ENCODE measurements at regions not wholly inside any gene's neighbourhood (a gene's known extent, or its start where the extent isn't known, plus 50 kb on each side); places are given as distances from the start of the nearest gene placed in this dataset.
"Not testable (repeated sequence)": the region's sequence is repeated elsewhere in the genome, so short reads cannot be mapped to it uniquely, and the experiment has no call there.

DNA sequence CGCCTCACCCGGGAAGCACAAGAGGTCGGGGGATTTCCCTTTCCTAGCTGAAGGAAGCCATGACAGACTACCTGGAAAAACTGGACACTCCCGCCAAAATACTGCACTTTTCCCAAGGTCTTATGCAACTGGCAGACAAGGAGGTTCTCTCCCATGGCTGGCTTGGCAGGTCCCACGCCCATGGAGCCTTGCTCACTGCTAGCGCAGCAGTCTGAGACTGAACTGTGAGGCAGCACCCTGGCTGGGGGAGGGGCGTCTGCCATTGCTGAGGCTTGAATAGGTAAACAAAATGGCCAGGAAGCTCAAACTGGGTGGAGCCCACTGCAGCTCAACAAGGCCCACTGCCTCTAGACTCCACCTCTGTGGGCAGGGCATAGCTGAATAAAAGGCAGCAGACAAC lies 92.1 kb downstream of the C4BPA start:
- peak overlapping the region in 1 of 21 experiments; percentile 55 for H3K27ac ChIP-seq
- not testable (repeated sequence) for H3K4me3 ChIP-seq

DNA sequence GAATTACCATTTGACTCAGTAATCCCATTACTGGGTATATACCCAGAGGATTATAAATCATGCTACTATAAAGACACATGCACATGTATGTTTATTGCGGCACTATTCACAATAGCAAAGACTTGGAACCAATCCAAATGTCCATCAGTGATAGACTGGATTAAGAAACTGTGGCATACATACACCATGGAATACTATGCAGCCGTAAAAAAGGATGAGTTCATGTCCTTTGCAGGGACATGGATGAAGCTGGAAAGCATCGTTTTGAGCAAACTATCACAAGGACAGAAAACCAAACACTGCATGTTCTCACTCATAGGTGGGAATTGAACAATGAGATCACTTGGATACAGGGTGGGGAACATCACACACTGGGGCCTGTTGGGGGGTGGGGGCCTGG lies 97.5 kb downstream of the C4BPA start:
- H3K27ac ChIP-seq, H3K4me3 ChIP-seq: not testable (repeated sequence)

DNA sequence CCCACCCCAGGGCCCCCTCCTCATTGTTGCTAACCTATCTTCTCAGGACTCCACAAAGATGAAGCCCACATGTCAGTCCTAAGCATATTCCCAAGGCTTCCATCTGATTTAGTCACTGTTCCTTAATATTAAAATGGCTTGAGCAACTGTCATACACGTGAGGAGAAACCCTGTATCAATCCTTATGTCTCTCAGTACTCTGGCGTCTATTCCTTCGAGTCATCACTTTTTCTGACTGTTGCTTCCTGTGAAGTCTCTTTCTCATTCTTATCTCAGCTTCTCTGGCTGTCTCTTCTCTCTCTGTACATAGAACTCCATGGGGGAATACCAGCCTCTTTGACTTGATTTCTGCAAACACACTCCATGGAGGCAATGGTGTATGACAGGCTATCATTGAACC lies 98.4 kb downstream of the C4BPA start:
- no peak overlapping the region for H3K27ac ChIP-seq

DNA sequence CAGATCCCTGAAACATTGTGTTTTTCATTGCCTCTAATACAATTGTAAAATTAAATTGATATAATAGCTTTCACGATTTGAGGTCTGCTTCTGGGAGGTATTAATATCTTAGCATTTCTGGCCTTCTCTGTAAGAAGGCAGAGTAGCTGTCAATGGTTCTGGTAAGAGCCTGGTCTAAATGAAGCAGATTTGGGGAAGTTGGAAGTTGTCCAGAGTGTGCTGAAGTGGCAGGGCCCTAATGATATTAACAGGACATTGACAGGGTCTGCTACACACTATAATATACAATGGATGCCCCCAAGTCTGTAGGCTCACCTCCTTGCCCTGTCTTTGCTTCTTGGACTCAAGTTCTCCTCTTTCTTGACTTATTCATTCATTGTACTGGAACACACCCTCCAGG lies 99.5 kb downstream of the C4BPA start:
- H3K4me3 ChIP-seq = no peak overlapping the region
- H3K27ac ChIP-seq = no peak overlapping the region

More for the DNA sequence above, 98.4 kb downstream of the C4BPA start:
- no peak overlapping the region for H3K4me3 ChIP-seq

DNA sequence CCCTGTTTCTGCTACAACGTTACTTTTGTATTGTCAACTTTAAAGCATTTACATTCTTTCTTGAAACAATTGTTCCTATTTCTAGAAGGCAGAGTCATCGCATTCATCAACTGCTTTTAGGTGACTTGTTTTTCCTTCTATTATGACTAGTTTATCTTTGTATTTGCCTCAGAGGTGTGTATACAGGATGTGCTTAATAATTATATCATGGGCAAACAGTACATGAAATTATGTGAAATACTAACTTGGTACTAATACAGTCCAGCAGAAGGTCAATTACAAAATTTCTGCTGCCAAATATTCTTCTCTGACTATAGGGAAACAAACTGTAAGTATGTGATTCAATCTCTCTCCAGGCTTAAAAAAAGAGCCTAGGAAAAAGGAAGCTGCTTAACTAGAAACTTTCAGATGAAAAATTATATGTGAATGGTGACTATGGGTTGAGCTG lies 101.6 kb downstream of the C4BPA start:
- H3K4me3 ChIP-seq = no peak overlapping the region
- H3K27ac ChIP-seq = peak overlapping the region in 1 of 21 experiments; percentile 18

DNA sequence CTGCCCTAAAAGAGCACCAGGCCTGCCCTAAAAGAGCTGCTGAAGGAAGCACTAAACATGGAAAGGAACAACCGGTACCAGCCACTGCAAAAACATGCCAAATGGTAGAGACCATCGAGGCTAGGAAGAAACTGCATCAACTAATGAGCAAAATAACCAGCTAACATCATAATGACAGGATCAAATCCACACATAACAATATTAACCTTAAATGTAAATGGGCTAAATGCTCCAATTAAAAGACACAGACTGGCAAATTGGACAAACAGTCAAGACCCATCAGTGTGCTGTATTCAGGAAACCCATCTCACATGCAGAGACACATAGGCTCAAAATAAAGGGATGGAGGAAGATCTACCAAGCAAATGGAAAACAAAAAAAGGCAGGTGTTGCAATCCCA lies 104.7 kb downstream of the C4BPA start:
- H3K27ac ChIP-seq, H3K4me3 ChIP-seq: not testable (repeated sequence)

DNA sequence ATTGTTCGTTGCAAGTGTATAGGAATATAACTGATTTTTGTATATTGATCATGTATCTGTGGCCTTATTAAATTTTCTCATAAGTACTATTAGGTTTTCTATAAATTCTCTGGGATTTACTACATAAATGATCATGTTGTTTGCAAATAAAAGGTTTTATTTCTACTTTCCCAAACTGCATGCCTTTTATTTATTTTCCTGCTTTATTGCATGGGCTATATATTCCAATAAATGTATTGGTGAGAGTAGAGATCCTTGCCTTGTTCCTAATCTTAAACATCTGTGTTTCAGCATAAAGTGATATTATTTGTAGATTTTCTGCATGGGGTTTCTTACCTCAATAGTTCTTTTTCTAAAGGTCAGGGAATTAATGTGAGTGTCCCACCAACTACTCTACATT lies 107.0 kb upstream of the CD55 start:
- Histone ChIP-seq H3K27ac (no peak overlapping the region), H3K4me3 (no peak overlapping the region)

DNA sequence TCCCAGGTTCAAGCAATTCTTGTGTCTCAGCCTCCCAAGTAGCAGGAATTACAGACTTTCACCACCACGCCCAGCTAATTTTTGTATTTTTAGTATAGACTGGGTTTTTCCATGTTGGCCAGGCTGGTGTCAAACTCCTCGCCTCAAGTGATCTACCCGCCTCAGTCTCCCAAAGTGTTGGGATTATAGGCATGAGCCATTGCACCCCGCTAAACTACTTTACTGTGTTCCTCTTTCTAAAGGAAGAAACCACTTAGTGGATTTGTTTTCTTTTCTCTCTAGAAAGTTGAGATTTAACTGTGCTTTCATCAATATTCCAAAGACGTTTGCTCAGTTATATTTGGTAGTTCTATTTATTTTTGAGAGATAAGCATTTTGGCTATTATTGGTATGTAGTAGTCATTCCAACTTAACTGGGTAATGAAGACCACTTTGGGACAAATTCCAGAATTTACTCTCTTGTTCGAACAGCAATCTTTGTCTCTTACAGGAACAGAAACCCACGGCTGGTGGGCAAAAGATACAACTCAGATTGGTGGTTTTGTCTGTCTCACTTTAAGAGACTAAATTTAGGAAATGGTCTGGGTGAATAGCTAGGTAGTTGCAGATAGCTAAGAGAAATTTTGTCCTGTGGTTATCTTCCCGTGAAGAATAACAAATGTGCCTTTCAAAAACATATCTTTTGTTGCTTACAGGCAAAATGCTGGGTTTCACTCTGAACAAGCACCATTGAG lies 103.5 kb upstream of the CD55 start:
- Histone ChIP-seq H3K4me3 (no peak overlapping the region), H3K27ac (peak overlapping the region in 3 of 21 experiments; percentile 24 to 51 (median 35))

DNA sequence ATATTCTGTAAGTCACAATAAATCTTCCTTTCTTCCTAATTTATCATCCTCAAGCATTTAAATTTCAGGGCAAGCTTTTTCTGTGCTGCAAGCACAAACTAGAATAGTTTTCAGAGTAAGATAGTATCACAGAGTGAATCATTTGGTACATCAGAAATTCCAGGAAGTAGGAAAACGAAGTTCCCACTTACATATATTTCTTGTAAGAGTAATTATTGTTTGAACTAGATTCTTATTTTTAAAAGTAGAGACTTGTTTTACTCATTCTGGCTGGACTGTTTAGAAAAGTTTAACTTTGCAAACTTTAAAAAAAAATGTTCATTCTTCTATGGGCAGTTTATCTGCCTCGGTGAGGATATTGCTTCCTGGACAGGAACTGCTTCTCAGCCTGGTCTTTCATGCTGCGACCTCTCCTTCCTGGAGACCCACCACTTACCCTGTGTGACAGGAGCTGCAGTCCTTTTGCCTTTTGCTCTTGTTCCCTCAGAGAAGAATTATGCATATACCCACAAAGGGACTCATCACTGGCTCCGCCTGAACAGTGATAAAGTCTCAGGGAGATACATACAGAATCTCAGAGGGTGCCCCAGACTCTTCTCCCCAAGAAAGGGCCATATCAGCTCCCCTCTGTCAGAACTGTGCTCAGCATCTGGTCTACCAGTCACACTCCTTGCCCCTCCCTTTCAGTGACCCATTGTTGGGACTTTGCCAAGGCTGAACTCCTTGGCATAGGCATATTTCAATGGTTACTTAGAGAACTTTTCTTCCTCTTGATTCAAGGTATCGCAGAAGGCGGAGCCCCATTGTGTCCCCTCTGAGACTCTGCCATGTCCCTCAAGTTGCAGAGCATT lies 102.7 kb upstream of the CD55 start:
- peak overlapping the region in 14 of 21 experiments; percentile 14 to 65 (median 34) for H3K27ac ChIP-seq
- H3K4me3 ChIP-seq = no peak overlapping the region

DNA sequence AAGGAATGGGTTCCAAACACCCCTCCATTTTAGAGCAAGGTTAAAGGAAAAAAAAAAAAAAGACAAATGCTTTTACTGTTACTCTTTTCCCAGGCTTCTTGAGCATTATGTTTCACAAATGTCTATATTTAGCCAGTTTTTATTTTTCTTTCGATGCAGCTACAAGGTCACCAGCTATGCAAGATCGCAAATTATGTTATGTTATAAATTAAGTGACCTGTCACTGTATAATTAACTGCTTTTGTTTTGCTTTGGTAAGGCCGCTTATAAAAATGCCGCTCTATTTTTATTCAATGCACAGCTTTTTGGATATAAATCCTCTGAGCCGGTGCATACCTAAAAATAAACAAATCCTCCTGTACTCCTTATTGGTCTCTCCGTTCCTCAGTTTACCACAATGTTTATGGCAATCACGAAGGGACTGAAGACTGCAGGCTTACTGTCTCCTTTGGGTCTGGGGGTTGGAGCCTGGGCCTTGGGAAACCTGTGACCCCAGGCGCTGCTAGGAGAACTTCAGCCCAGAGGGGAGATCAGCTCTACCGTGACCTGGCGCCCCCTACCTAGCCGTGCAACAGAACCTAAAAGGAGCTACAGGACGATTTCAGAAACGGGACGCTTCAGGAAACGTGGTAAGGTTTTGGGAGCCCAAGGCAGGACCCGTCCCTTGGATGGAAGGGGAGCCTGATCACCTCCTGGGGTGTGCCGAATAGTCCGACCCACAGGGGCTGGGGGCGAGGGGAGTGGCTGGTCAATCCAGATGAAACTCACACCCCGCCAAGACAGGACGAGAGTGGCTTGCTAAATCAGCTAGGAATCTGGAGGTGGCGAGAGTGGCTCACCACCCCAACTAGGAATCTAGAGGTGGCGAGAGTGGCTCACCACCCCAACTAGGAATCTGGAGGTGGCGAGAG lies 101.2 kb upstream of the CD55 start:
- Histone ChIP-seq H3K27ac (no peak overlapping the region), H3K4me3 (no peak overlapping the region)

DNA sequence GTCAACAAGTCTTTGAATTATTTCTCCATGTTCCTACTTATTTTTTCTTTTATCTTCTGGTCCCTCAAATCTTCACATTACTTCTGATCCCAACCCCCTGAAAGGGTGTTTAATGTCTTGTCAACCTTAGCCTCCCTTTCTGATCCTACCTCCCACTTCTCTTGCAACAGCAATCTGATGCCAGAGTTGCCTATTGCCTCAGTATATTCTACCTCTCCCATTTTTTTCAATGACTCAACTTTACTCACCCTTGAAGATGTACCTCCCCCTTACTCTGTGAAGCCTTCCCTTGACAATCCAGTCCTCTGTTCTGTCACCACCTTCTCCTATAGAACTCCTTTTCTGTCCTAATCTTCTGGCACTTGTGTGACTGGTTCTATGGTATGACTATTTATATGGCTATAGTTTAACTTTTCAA lies 99.5 kb upstream of the CD55 start:
- H3K27ac ChIP-seq = peak overlapping the region in 2 of 21 experiments; percentile 2 to 20
- no peak overlapping the region for H3K4me3 ChIP-seq

DNA sequence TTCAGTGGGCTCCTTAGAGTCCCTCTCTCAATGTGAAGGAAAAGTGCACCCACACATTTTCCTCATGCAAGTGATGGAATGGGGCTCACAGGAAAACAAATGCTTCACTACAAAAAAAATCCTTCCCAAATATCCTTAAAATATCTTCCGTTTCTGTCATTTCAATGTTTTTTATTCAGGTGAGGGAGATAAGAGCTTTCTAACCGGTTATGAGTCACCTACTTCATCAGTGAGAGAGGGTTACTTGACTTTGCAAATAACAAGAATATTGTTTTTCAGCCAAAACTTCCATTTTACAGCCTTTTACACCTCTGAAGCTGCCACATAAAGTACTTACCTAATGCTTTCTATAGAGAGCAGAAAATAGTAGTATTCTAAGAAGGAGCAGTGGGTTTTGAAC lies 98.3 kb upstream of the CD55 start:
- H3K4me3 ChIP-seq = no peak overlapping the region
- no peak overlapping the region for H3K27ac ChIP-seq

DNA sequence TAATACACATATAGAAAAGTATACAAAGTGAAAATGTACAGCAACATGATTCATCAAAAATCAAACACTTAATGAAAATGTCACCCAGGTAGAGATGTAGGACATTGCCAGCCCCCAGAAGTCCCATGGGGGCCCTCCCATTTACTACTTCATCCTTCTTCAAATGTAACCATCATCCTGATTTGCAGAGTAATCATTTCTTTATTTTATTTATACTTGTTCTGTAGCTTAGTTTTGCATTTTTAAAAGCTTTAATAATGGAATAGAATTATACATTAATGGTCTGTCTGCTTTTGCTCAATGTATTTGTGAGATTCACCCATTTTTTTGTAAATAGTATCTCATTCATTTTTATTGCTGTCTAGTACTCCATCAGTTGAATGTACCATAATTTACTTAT lies 96.8 kb upstream of the CD55 start:
- H3K27ac ChIP-seq = no peak overlapping the region
- H3K4me3 ChIP-seq = no peak overlapping the region

DNA sequence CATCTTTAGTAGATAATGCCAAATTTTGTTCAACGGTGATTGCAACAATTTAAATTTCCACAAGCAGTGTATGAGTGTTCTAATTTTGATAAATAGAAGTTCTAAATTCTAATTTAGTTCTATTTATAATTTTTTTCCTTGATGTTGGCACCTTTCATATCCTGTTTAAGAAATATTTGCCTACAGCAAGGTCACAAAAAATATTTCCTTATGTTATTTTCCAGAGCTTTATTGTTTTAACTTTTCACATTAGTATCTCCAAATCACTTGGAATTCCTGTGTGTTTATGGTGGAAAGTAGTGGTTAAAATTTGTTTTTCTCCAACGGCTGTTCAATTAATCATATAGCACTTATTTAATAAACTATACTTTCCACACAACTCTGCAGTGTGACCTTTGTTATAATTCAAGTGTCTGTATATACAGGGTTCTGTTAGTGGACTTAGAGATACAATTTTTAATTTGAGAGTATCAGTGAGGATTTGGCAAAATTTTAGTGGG lies 94.3 kb upstream of the CD55 start:
- Histone ChIP-seq H3K4me3 (no peak overlapping the region), H3K27ac (no peak overlapping the region)

DNA sequence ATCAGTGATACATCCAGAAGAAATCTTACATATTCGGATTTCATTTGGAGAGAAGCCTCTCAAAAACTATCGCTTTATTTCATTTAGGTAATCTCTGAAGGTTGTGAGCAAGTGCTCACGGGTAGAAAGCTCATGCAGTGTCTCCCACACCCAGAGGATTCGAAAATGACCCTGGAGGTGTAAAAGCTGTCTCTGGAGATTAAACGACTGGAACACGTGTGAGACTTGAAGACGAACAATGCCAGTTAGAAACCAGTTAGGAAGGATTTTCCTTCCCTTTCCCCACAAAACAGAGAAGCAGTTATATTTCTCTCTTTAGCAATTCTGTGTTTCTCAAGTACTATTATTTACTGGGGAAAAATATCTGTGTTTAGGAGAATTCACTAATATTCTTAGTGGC lies 92.5 kb upstream of the CD55 start:
- H3K4me3 ChIP-seq = no peak overlapping the region

DNA sequence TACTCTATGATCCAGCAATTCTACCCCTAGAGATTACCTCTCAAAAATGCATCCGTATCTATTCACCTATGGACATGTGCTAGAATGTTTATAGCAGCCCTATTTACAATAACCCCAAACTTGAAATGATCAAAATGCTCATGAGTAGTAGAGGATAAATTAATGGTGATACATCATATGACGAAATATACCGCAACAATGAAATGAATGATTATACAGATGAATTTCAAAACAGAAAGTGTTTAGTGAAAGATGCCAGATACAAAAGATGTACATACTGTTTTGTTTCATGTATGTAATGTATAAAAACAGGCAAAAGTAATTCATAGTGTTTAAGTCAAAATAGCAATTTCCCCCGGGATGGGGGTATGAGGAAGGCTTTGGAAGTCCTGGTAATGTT lies 91.0 kb upstream of the CD55 start:
- Histone ChIP-seq H3K4me3 (no peak overlapping the region), H3K27ac (no peak overlapping the region)

More for the DNA sequence above, 92.5 kb upstream of the CD55 start:
- no peak overlapping the region for H3K27ac ChIP-seq

DNA sequence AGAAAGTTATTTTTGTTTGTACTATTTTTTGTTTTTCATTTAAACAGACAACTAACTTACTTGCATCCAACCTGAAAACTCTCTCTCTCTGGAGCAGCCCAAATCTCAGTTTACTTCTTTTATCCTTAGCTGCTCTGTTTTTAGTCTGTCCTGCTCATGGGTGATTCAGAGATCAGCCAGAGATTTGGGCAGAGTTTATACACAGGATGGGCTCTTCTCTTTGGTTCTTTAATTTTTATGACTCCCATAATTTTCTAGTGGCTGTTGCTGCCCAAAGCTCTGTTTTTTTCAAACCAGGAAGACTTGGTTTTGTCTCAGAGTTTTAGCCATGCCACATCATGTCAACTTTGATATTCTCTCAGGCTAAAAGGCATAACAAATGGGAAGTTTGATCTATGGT lies 86.8 kb upstream of the CD55 start:
- Histone ChIP-seq H3K27ac (no peak overlapping the region), H3K4me3 (no peak overlapping the region)

DNA sequence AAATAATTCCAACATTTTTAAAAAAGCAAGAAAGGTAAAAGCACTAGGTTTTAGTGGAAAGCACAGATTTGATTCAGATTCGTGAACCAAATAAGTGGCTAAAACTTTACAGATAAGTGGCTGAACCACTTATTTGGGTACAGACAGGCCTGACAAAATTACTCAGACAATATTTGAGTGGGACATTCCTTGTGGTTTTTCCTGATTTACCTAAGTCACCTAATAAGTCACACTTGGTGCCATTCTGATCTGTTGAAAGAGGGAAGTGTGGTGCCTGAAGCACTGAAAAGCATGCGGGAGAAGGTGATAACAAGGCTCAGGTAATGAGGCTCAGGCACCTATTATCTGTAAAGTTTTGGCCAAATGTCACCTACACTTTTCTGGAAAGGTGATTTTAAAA lies 81.6 kb upstream of the CD55 start:
- Histone ChIP-seq H3K27ac (peak overlapping the region in 4 of 21 experiments; percentile 14 to 74 (median 46)), H3K4me3 (no peak overlapping the region)

DNA sequence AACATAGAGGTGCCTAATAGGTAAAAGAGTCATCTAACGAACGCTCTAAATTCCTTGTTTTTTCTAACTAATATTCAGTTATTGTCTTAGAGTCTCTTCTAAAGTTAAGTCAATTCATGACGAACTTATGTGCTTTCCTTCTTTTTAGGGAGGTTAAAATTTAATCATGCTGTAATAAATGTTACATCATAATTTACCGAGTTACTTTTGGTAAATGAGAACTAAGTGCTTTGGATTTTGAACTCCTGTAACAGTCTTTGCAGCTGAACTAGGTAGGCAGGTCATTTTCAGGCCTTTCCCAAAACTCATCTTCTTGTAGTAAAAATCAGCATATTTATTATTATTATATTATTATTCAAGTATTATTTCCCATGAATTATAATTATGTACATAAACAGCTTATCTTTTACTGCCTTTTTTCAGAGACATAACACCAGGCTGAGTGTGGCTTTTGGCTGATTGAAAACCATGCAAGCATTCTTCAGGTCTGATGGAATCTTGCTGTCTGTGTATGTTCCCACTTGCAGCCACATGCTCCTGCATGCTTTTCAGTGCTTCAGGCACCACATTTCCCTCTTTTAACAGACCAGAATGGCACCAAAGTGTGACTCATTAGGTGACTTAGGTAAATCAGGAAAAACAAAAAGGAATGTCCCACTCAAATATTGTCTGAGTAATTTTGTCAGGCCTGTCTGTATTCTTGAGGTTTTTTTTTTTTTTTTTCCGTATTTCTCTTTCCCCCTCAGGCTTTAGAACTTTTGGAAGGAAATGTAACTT lies 81.0 kb upstream of the CD55 start:
- H3K27ac ChIP-seq = peak overlapping the region in 6 of 21 experiments; percentile 14 to 74 (median 41)

More for the DNA sequence above, 81.0 kb upstream of the CD55 start:
- H3K4me3 ChIP-seq = no peak overlapping the region
